ENCODE measurements at regions not wholly inside any gene's neighbourhood (a gene's known extent, or its start where the extent isn't known, plus 50 kb on each side); places are given as distances from the start of the nearest gene placed in this dataset.

GRCh38 chr10:31133251-31133791 lies 101.7 kb upstream of the ZNF438 start:
- Histone ChIP-seq H3K4me1 (ENCODE audit: control insufficient read depth, extremely low read depth, insufficient read depth, low read length) (peaks cover 21% of the 10 kb centered on the region), H3K9ac (replicated peaks; ENCODE audit: extremely low read depth, insufficient read depth, low read length) (peak overlapping the region; percentile 8)
- intact Hi-C loops (cut with micrococcal nuclease) = loop anchor here (5.0 to 10.0 kb wide), 2 partner anchors 51 to 129 kb away; no protein-coding TSS in a partner anchor

More at GRCh38 chr10:31133251-31133791, 101.7 kb upstream of the ZNF438 start:
- Histone ChIP-seq H3K36me3 (ENCODE audit: control insufficient read depth in 2 of 2, extremely low read depth in 1 of 2, insufficient read depth in 2 of 2, low read length in 2 of 2) (no peaks in the 10 kb centered on the region), H3K79me2 (ENCODE audit: control insufficient read depth, insufficient read depth, low read length) (no peaks in the 10 kb centered on the region), H3K9me3 (replicated peaks; ENCODE audit: control insufficient read depth, insufficient read depth, low read length) (no peaks in the 10 kb centered on the region), H3K4me3 (replicated peaks in 1 of 3; ENCODE audit: insufficient read depth in 1 of 3, low read depth in 1 of 3, low read length in 3 of 3) (no peak overlapping the region), H3K4me2 (ENCODE audit: insufficient read depth, low read length) (no peak overlapping the region), H2AFZ (ENCODE audit: low read depth, low read length) (peak overlapping the region; percentile 46), H3K27ac (ENCODE audit: insufficient read depth, low read depth, low read length) (no peak overlapping the region), H4K20me1 (replicated peaks; ENCODE audit: control insufficient read depth, extremely low read depth, insufficient read depth, low read length) (no peaks in the 10 kb centered on the region), H3K27me3 (ENCODE audit: control insufficient read depth in 2 of 2, insufficient read depth in 2 of 2, low read length in 2 of 2) (no peaks in the 10 kb centered on the region), H3K9me1 (replicated peaks; ENCODE audit: control insufficient read depth, extremely low read depth, insufficient read depth, low read length) (no peaks in the 10 kb centered on the region)
- ChIA-PET POLR2A (interaction anchor here (0.6 to 0.9 kb wide), 2 partner anchors 100 to 122 kb away, joined by 5 to 11 read pairs; no protein-coding TSS in a partner anchor), CTCF (interaction anchor here (0.6 to 2.3 kb wide), 4 partner anchors 12 to 414 kb away, joined by 3 to 9 read pairs (median 4); partner anchors contain the start of gene ZNF438)
- BruUV-seq (replicated peaks) = TSS peak; percentile 23
- peak; percentile 16 for DNase-seq (ENCODE audit: low read depth, low spot score)
- no peak for TF ChIP-seq EZH2 (IDR thresholded peaks at IDR 0.05; ENCODE audit: borderline replicate concordance, low read depth, low read length, severe bottlenecking)
- TF ChIP-seq JUN (IDR thresholded peaks at IDR 0.05; ENCODE audit: borderline replicate concordance, insufficient read depth, insufficient read length, low read depth) = no peak
- no peak for TF ChIP-seq POLR2A (IDR thresholded peaks at IDR 0.05; ENCODE audit: low read depth, low read length)
- no peak for TF ChIP-seq FOS (IDR thresholded peaks at IDR 0.05; ENCODE audit: borderline replicate concordance, insufficient read depth, low read length)
- TF ChIP-seq GATA2 (IDR thresholded peaks at IDR 0.05; ENCODE audit: insufficient read depth, insufficient read length, low read depth, low read length) = no peak
- TF ChIP-seq POLR2AphosphoS5 (IDR thresholded peaks at IDR 0.05; ENCODE audit: insufficient read depth, low read depth, low read length) = no peak
- TF ChIP-seq MAX (IDR thresholded peaks at IDR 0.05; ENCODE audit: insufficient read depth, insufficient read length) = no peak
- no peak for TF ChIP-seq MYC (IDR thresholded peaks at IDR 0.05; ENCODE audit: low read depth, low read length)
- TF ChIP-seq CTCF (IDR thresholded peaks at IDR 0.05; ENCODE audit: extremely low read depth in 1 of 2, insufficient read depth in 1 of 2, low read depth in 1 of 2, low read length in 2 of 2) = no peak
- FAIRE-seq = no peak
- dilution Hi-C loops (cut with MboI; ENCODE audit: extremely low pct_ligation_motif_present, low sequenced_read_pairs) = no loop called here
